Keratinocyte (primary cell): ENCODE measurements at regions not wholly inside any gene's neighbourhood (a gene's known extent, or its start where the extent isn't known, plus 50 kb on each side); places are given as distances from the start of the nearest gene placed in this dataset.

Experiments
- EZH2 ChIP-seq: IDR thresholded peaks from one replicate; pipeline ENCODE4 v1.6.1; 2012; ENCODE audit warnings: inconsistent platforms, mild to moderate bottlenecking, low read length, moderate library complexity
- TF ChIP-seq, protein P1 (sequence below), 3 experiments: IDR thresholded peaks in 1 of 3; conservative IDR thresholded peaks in 1 of 3; optimal IDR thresholded peaks in 1 of 3; 2 replicates in 2 of 3; 3 replicates in 1 of 3; pipeline versions ENCODE3 to v1.5.1; 2011; ENCODE audit warnings: low read length in 3 of 3, mild to moderate bottlenecking in 3 of 3, moderate library complexity in 2 of 3, control low read depth in 1 of 3, inconsistent platforms in 1 of 3; ENCODE audit not compliant: insufficient read depth in 2 of 3; ENCODE audit errors: extremely low read depth in 1 of 3

DNA sequence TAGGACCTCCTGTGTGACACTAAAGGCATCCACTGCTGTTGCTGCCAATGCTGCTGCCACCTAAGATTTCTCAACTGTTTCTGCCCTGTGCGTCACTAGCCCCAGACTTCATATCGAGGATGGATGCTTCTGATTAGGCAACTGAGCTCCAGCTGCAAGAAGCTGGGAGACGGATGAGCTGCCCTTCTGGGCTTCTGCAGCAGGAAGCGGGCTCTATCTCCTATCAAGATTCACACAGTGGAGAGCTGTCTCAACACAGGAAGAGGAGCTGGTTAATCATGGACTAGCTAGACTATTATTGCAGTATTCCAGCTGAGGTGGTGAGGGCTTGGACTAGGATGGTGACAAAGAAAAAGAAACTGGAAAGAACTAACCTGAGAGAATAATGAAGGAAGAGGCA lies 59.2 kb upstream of the PELI2 start:
- TF ChIP-seq, protein P1, sequence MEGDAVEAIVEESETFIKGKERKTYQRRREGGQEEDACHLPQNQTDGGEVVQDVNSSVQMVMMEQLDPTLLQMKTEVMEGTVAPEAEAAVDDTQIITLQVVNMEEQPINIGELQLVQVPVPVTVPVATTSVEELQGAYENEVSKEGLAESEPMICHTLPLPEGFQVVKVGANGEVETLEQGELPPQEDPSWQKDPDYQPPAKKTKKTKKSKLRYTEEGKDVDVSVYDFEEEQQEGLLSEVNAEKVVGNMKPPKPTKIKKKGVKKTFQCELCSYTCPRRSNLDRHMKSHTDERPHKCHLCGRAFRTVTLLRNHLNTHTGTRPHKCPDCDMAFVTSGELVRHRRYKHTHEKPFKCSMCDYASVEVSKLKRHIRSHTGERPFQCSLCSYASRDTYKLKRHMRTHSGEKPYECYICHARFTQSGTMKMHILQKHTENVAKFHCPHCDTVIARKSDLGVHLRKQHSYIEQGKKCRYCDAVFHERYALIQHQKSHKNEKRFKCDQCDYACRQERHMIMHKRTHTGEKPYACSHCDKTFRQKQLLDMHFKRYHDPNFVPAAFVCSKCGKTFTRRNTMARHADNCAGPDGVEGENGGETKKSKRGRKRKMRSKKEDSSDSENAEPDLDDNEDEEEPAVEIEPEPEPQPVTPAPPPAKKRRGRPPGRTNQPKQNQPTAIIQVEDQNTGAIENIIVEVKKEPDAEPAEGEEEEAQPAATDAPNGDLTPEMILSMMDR (optimal IDR thresholded peaks at IDR 0.05 in 1 of 3, IDR thresholded peaks at IDR 0.05 in 1 of 3, conservative IDR thresholded peaks at IDR 0.05 in 1 of 3; ENCODE audit: extremely low read depth in 1 of 3, insufficient read depth in 2 of 3, low read length in 3 of 3) = no peak
- no peak for TF ChIP-seq EZH2
